IPS DF 4.7 (cell line): ENCODE measurements at regions not wholly inside any gene's neighbourhood (a gene's known extent, or its start where the extent isn't known, plus 50 kb on each side); places are given as distances from the start of the nearest gene placed in this dataset.

Source experiments
- DNase-seq: peaks from one replicate; pipeline ENCODE4 v3.0.0-alpha.2; 2013; ENCODE audit warnings: low spot score; ENCODE audit errors: extremely low read depth

- DNase-seq, result no peak
These were observed 151.8 kb upstream of the PTPRM start for GRCh38 chr18:7415081-7415894.

- DNase-seq, result no peak
These were observed 149.4 kb upstream of the PTPRM start for GRCh38 chr18:7417727-7418126.

- no peak for DNase-seq
These were observed 137.3 kb upstream of the PTPRM start for GRCh38 chr18:7429831-7430230.

- no peak for DNase-seq
These were observed 130.9 kb upstream of the PTPRM start for GRCh38 chr18:7436166-7436565.

- no peak for DNase-seq
These were observed 129.2 kb upstream of the PTPRM start for GRCh38 chr18:7437870-7438269.

- no peak for DNase-seq
These were observed 128.5 kb upstream of the PTPRM start for GRCh38 chr18:7438646-7439045.

GRCh38 chr18:7447318-7448028, 119.6 kb upstream of the PTPRM start:
- DNase-seq, result no peak

- peak; percentile 38 for DNase-seq
These were observed 114.8 kb upstream of the PTPRM start for GRCh38 chr18:7452331-7452730.

- DNase-seq, result no peak
These were observed 112.7 kb upstream of the PTPRM start for GRCh38 chr18:7454429-7454828.

GRCh38 chr18:7456376-7456775, 110.7 kb upstream of the PTPRM start:
- DNase-seq, result no peak

GRCh38 chr18:7457262-7457661, 109.9 kb upstream of the PTPRM start:
- no peak for DNase-seq

- no peak for DNase-seq
These were observed 108.2 kb upstream of the PTPRM start for GRCh38 chr18:7458884-7459283.

GRCh38 chr18:7459851-7460770, 107.0 kb upstream of the PTPRM start:
- no peak for DNase-seq

GRCh38 chr18:7464245-7464966, 102.7 kb upstream of the PTPRM start:
- no peak for DNase-seq

- DNase-seq, result no peak
These were observed 100.9 kb upstream of the PTPRM start for GRCh38 chr18:7466190-7466589.

- DNase-seq, result no peak
These were observed 99.2 kb upstream of the PTPRM start for GRCh38 chr18:7467708-7468466.

- no peak for DNase-seq
These were observed 97.0 kb upstream of the PTPRM start for GRCh38 chr18:7470101-7470500.

- DNase-seq, result no peak
These were observed 96.6 kb upstream of the PTPRM start for GRCh38 chr18:7470503-7470902.

- no peak for DNase-seq
These were observed 90.7 kb upstream of the PTPRM start for GRCh38 chr18:7476386-7476785.

- no peak for DNase-seq
These were observed 87.4 kb upstream of the PTPRM start for GRCh38 chr18:7479756-7480155.
